ENCODE measurements at regions not wholly inside any gene's neighbourhood (a gene's known extent, or its start where the extent isn't known, plus 50 kb on each side); places are given as distances from the start of the nearest gene placed in this dataset.

GRCh38 chr4:151933122-151933827 lies 172.5 kb upstream of the GATB start:
- Histone ChIP-seq H3K27ac (no peak overlapping the region), H3K9me3 (no peaks in the 10 kb centered on the region), H3K4me3 (no peak overlapping the region), H3K4me1 (no peaks in the 10 kb centered on the region), H3K36me3 (no peaks in the 10 kb centered on the region), H3K27me3 (no peaks in the 10 kb centered on the region)
- no peak for DNase-seq
- WGBS, 2 donors = 86 to 92% methylated on average over 10 to 12 of the region's 13 CpGs
- intact Hi-C loops (cut with DNase I) = no loop called here
- TF ChIP-seq CTCF (IDR thresholded peaks at IDR 0.05) (no peak), POLR2A (IDR thresholded peaks at IDR 0.05) (no peak)

GRCh38 chr4:151931563-151931962 lies 170.8 kb upstream of the GATB start:
- TF ChIP-seq POLR2A (IDR thresholded peaks at IDR 0.05) (no peak), CTCF (IDR thresholded peaks at IDR 0.05) (no peak)
- intact Hi-C loops (cut with DNase I) = no loop called here
- Histone ChIP-seq H3K9me3 (no peaks in the 10 kb centered on the region), H3K4me3 (no peak overlapping the region), H3K27ac (no peak overlapping the region), H3K4me1 (no peaks in the 10 kb centered on the region), H3K36me3 (no peaks in the 10 kb centered on the region), H3K27me3 (peaks cover 0 to 4% (median 0%) of the 10 kb centered on the region in 4 donors)
- 32 to 61% methylated on average over 2 of the region's 2 CpGs for WGBS, 2 donors
- DNase-seq = no peak

- Histone ChIP-seq H3K4me3 (no peak overlapping the region), H3K9me3 (no peaks in the 10 kb centered on the region), H3K27me3 (peaks cover 0 to 4% (median 0%) of the 10 kb centered on the region in 4 donors), H3K36me3 (no peaks in the 10 kb centered on the region), H3K4me1 (no peaks in the 10 kb centered on the region), H3K27ac (no peak overlapping the region)
- 56 to 57% methylated on average over 2 of the region's 2 CpGs for WGBS, 2 donors
- TF ChIP-seq POLR2A (IDR thresholded peaks at IDR 0.05) (no peak), CTCF (IDR thresholded peaks at IDR 0.05) (no peak)
- intact Hi-C loops (cut with DNase I) = no loop called here
- no peak for DNase-seq
Observed at GRCh38 chr4:151930372-151930771, 169.6 kb upstream of the GATB start.

- H3K9me3 ChIP-seq = no peaks in the 10 kb centered on the region
- peaks cover 0 to 4% (median 0%) of the 10 kb centered on the region in 4 donors for H3K27me3 ChIP-seq
- intact Hi-C loops (cut with DNase I) = no loop called here
- no peak for DNase-seq
- 60 to 68% methylated on average over 2 to 4 of the region's 5 CpGs for WGBS, 2 donors
- H3K4me1 ChIP-seq = no peaks in the 10 kb centered on the region
- H3K4me3 ChIP-seq = no peak overlapping the region
- no peak overlapping the region for H3K27ac ChIP-seq
- TF ChIP-seq CTCF (IDR thresholded peaks at IDR 0.05) (no peak), POLR2A (IDR thresholded peaks at IDR 0.05) (no peak)
- no peaks in the 10 kb centered on the region for H3K36me3 ChIP-seq
Observed at GRCh38 chr4:151928112-151928511, 167.3 kb upstream of the GATB start.

GRCh38 chr4:151922811-151923210 lies 162.0 kb upstream of the GATB start:
- Histone ChIP-seq H3K27me3 (peaks cover 0 to 4% (median 0%) of the 10 kb centered on the region in 4 donors), H3K27ac (no peak overlapping the region), H3K36me3 (no peaks in the 10 kb centered on the region), H3K4me1 (no peaks in the 10 kb centered on the region), H3K9me3 (no peaks in the 10 kb centered on the region), H3K4me3 (no peak overlapping the region)
- 77 to 83% methylated on average over 5 of the region's 5 CpGs for WGBS, 2 donors
- no peak for DNase-seq
- TF ChIP-seq POLR2A (IDR thresholded peaks at IDR 0.05) (no peak), CTCF (IDR thresholded peaks at IDR 0.05) (no peak)
- intact Hi-C loops (cut with DNase I) = no loop called here

Measured in esophagus squamous epithelium (tissue), 5 donors.